ENCODE measurements at regions not wholly inside any gene's neighbourhood (a gene's known extent, or its start where the extent isn't known, plus 50 kb on each side); places are given as distances from the start of the nearest gene placed in this dataset.

DNA sequence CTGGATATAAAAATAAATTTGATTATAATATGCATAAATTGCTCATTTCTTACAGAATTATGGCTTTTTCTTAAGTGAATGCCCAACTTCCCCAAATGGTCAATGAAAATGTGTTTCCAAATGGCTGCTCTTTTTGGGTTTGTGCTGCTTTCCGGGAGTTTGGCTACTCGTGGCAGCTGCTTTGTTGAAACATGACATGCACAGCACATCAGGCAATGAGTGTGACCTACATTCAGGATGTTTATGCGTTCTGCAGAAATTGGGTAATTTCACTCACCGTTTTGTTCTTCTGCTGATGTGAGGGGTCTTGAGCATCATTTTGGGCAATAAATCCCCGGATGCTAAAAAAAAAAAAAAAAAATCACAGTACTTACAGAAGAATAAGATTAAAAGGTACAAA lies 825.0 kb upstream of the KLHL29 start:
- H3K4me3 ChIP-seq, result no peak overlapping the region
- no peak overlapping the region for H3K9ac ChIP-seq
- H3K9me3 ChIP-seq, result no peaks in the 10 kb centered on the region
- no peak overlapping the region for H3K27ac ChIP-seq
- no peak for TF ChIP-seq Cebpa-rat (IDR thresholded peaks at IDR 0.05)
- no peaks in the 10 kb centered on the region for H3K4me1 ChIP-seq
- no peaks in the 10 kb centered on the region for H3K27me3 ChIP-seq
- no peaks in the 10 kb centered on the region for H3K36me3 ChIP-seq
- H4K20me1 ChIP-seq, result no peaks in the 10 kb centered on the region
- H3K4me2 ChIP-seq, result no peak overlapping the region

DNA sequence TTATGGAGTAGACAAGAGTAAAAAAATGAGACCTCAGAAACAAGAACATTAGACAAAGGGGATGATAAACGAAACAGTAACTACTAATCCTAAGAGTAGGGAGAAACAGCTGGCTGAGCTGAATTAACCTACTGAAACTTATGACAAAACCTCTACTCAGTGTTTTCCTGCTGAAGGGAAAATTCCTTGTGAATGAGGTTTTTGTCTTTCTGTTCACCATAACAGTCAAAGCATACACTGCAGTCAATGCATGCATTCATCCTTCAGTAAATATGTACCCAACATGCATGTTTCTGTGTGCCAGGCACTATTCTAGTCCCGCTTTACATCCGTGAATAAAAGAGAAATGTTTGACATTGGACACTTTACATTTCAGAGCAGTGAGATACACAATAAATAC lies 805.6 kb upstream of the KLHL29 start:
- H3K4me2 ChIP-seq, result no peak overlapping the region
- H3K4me3 ChIP-seq, result no peak overlapping the region
- peaks cover 31% of the 10 kb centered on the region for H3K9me3 ChIP-seq
- no peak overlapping the region for H3K27ac ChIP-seq
- H3K27me3 ChIP-seq, result no peaks in the 10 kb centered on the region
- no peaks in the 10 kb centered on the region for H3K4me1 ChIP-seq
- no peaks in the 10 kb centered on the region for H3K36me3 ChIP-seq
- TF ChIP-seq Cebpa-rat (IDR thresholded peaks at IDR 0.05), result no peak
- no peaks in the 10 kb centered on the region for H4K20me1 ChIP-seq
- H3K9ac ChIP-seq, result no peak overlapping the region

DNA sequence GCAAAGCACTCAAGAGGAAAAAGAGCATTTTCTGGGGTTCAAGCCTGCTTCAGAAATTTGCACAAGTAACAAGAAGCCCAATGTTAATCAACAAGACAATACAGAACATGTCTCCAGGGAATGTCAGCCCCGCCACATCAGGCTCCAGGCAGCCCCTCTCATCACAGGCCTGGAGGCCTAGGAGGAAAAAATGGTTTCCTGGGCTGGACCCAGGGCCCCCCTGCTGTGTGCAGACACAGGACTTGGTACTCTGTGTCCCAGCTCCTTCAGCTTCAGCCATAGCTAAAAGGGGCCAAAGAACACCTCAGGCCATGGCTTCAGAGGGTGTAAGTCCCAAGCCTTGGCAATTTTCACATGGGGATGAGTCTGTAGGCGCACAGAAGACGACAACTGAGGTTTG lies 802.9 kb upstream of the KLHL29 start:
- Histone ChIP-seq H3K9ac (no peak overlapping the region), H3K27me3 (no peaks in the 10 kb centered on the region), H3K27ac (no peak overlapping the region), H3K36me3 (no peaks in the 10 kb centered on the region), H3K9me3 (peaks cover 31% of the 10 kb centered on the region), H3K4me1 (no peaks in the 10 kb centered on the region), H3K4me3 (no peak overlapping the region; the same call in 1 of the 2 replicates), H3K4me2 (no peak overlapping the region), H4K20me1 (no peaks in the 10 kb centered on the region)
- TF ChIP-seq Cebpa-rat (IDR thresholded peaks at IDR 0.05), result no peak

DNA sequence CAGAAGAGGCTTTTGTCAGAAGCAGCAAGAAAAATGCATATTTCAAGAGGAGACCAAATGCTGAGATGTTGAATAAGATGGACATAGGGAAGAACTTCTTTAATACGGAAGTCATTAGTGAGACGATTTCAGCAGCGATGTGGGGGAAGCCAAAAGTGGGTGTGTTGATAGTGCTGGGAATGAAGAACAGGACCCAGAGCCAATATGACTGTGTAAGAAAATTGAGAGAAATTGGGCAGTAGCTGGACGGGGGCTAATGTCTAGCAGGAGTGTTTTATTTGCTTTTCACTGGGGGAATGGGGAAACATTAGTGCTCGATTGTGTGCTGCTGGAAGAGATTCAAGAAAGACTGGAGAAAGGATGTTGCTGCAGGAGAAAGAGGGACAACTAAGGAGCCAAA lies 788.7 kb upstream of the KLHL29 start:
- Histone ChIP-seq H3K4me3 (no peak overlapping the region), H4K20me1 (no peaks in the 10 kb centered on the region), H3K9ac (no peak overlapping the region), H3K4me2 (no peak overlapping the region), H3K27ac (no peak overlapping the region), H3K4me1 (no peaks in the 10 kb centered on the region), H3K9me3 (peaks cover 9% of the 10 kb centered on the region; the same call in 1 of the 2 replicates), H3K27me3 (no peaks in the 10 kb centered on the region), H3K36me3 (no peaks in the 10 kb centered on the region)
- no peak for TF ChIP-seq Cebpa-rat (IDR thresholded peaks at IDR 0.05)

DNA sequence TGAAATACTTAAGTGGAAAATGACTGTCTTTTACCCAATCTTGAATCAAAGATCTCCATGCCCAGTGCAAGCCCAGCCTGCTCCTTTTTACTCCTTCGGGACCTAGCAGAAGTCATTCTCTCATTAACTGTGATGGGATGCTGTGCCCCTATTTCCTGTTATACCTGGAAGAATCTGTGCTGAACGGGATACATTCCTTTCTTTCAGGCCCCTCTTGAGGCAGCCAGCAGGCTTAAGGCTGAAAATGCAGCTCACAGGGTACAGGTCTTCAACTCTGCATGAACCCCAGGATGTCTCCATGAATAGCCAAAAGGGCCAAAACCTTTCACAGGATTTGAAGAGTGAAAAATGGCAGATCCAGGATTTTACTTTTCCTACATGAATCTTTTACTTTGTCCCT lies 784.8 kb upstream of the KLHL29 start:
- H4K20me1 ChIP-seq, result no peaks in the 10 kb centered on the region
- no peak overlapping the region for H3K9ac ChIP-seq
- H3K27me3 ChIP-seq, result no peaks in the 10 kb centered on the region
- no peak overlapping the region for H3K4me3 ChIP-seq
- no peak overlapping the region for H3K27ac ChIP-seq
- no peaks in the 10 kb centered on the region for H3K36me3 ChIP-seq
- no peak for TF ChIP-seq Cebpa-rat (IDR thresholded peaks at IDR 0.05)
- no peak overlapping the region for H3K4me2 ChIP-seq
- no peaks in the 10 kb centered on the region for H3K4me1 ChIP-seq
- no peaks in the 10 kb centered on the region for H3K9me3 ChIP-seq

DNA sequence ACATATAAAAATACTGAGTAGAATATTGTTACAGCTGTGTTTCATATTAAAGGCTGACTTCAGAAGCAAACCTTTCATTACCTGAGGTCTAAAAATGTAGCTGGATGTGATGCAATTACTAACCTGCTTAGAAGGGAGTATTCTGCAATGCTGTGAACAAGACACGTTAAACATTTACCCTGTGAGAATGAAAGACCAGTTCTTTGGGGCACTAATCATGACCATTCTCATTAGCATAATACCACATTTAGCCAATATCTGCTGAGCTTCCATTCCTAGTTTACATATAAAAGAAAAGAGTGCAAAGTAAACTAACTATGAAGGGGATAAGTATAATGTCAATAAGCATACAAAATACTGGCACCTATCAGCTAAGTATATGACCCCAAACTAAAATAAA lies 784.0 kb upstream of the KLHL29 start:
- Histone ChIP-seq H4K20me1 (no peaks in the 10 kb centered on the region), H3K9ac (no peak overlapping the region), H3K4me3 (no peak overlapping the region), H3K27me3 (no peaks in the 10 kb centered on the region), H3K4me1 (no peaks in the 10 kb centered on the region), H3K27ac (no peak overlapping the region), H3K4me2 (no peak overlapping the region), H3K36me3 (no peaks in the 10 kb centered on the region), H3K9me3 (no peaks in the 10 kb centered on the region)
- no peak for TF ChIP-seq Cebpa-rat (IDR thresholded peaks at IDR 0.05)

DNA sequence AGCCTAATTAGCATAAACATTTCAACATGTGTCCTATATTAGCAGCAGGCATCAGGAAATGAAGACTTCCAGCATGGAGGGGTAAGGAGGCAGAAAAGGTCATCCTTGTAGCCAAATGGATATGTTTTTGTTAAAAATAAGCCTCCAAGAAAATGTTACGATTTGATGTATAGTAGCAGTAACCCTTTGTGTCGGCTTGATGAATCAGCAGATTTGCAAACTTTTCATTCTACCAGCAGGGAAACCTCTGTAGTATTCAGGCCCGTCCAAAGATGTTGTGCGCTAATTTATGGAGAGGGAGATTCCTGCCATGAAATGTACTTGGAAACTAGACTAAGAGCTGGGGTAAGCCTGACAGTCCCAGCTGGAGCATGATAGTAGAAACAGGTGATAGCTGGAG lies 780.8 kb upstream of the KLHL29 start:
- H3K4me1 ChIP-seq, result no peaks in the 10 kb centered on the region
- H4K20me1 ChIP-seq, result no peaks in the 10 kb centered on the region

DNA sequence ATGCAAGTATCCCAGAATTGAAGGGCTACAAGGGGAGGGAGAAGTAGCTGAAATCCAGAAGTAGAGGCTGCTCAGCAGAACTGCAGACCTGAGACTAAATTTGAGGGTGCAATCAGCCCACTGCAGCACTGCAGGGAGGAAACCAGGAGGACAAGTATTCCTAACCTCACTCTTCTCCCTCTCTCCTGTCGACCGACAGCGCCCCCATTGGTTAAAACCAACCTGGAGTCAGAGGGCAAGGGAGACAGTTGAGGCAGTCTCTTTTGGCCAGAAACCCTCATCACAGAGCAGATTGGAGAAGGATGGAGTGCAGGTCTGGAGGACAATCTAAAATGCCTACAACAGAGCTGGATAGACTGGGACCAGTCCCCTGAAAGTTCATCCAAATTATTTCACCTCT lies 768.9 kb upstream of the KLHL29 start:
- Histone ChIP-seq H3K27ac (no peak overlapping the region), H3K4me1 (no peaks in the 10 kb centered on the region), H3K9ac (no peak overlapping the region), H3K27me3 (no peaks in the 10 kb centered on the region), H3K9me3 (no peaks in the 10 kb centered on the region), H3K4me3 (no peak overlapping the region), H3K4me2 (no peak overlapping the region), H4K20me1 (no peaks in the 10 kb centered on the region), H3K36me3 (no peaks in the 10 kb centered on the region)
- TF ChIP-seq Cebpa-rat (IDR thresholded peaks at IDR 0.05), result no peak

More for the DNA sequence above, 780.8 kb upstream of the KLHL29 start:
- no peak overlapping the region for H3K4me3 ChIP-seq
- no peaks in the 10 kb centered on the region for H3K27me3 ChIP-seq
- no peak overlapping the region for H3K9ac ChIP-seq
- H3K4me2 ChIP-seq, result no peak overlapping the region
- no peaks in the 10 kb centered on the region for H3K36me3 ChIP-seq
- no peak for TF ChIP-seq Cebpa-rat (IDR thresholded peaks at IDR 0.05)
- no peak overlapping the region for H3K27ac ChIP-seq
- H3K9me3 ChIP-seq, result no peaks in the 10 kb centered on the region

DNA sequence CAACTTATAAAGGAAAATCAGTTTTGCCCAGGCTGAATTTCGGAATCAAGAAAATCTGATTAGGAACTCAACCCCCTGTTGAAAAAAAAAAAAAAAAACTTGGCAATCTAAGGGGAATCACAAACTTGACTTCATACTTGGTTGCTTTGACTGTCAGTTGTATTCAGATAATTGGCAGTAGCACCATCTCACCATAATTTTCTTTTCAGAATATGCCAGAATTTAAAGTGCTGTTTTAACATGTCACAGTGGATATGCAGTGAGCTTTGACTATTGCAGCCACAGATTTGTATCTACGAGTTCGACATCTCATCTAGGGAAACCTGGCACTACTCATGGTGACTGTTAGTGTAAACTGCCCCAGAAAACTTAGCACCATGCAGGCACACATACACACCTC lies 761.4 kb upstream of the KLHL29 start:
- H3K27ac ChIP-seq, result no peak overlapping the region
- no peaks in the 10 kb centered on the region for H4K20me1 ChIP-seq
- no peak for TF ChIP-seq Cebpa-rat (IDR thresholded peaks at IDR 0.05)
- H3K4me3 ChIP-seq, result no peak overlapping the region
- H3K9ac ChIP-seq, result no peak overlapping the region
- no peak overlapping the region for H3K4me2 ChIP-seq
- H3K36me3 ChIP-seq, result no peaks in the 10 kb centered on the region
- H3K27me3 ChIP-seq, result no peaks in the 10 kb centered on the region
- no peaks in the 10 kb centered on the region for H3K9me3 ChIP-seq
- no peaks in the 10 kb centered on the region for H3K4me1 ChIP-seq

DNA sequence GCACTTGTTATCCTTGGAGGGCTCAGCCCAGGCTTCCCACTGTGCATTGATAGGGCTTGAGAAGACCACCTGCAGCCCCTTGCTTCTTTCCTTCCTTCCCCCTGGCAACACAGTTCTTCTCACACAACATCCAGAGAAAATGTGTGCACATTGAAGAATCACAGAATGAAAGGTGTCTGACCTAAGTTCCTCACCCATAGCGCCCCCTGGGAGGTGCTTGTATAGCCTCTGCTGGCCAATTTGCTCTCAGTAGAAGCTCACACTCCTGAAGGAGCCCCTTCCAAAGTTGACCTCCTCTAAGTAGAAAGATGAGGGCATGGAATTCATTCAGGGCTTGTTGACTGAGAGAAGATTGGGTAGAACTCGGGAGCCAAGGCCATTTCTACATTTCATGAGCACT lies 758.4 kb upstream of the KLHL29 start:
- no peaks in the 10 kb centered on the region for H3K36me3 ChIP-seq
- H3K4me1 ChIP-seq, result no peaks in the 10 kb centered on the region
- no peak overlapping the region for H3K27ac ChIP-seq
- H3K9me3 ChIP-seq, result no peaks in the 10 kb centered on the region
- no peaks in the 10 kb centered on the region for H3K27me3 ChIP-seq
- H3K4me2 ChIP-seq, result no peak overlapping the region
- H4K20me1 ChIP-seq, result no peaks in the 10 kb centered on the region
- TF ChIP-seq Cebpa-rat (IDR thresholded peaks at IDR 0.05), result no peak
- H3K4me3 ChIP-seq, result no peak overlapping the region
- no peak overlapping the region for H3K9ac ChIP-seq

DNA sequence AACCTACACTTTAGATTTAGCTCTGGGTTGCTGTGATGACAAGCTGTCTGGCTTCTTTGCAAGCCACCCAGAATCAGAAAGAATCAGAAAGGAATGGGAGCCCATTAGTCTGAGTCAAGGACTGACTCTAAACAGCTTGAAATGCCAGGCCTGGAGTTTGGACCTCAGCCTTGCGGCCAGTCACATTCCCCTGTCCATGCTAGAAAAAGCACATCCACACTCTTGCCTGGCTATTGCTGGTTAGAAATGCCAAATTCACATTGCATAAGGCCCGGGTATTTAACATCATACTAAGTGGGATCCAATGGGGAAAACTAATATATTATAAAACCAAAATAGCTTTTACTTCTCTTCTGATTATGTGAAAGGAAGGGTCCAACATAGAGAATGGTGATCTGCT lies 756.8 kb upstream of the KLHL29 start:
- H3K4me3 ChIP-seq, result no peak overlapping the region
- no peak overlapping the region for H3K27ac ChIP-seq
- H3K9ac ChIP-seq, result no peak overlapping the region
- H3K36me3 ChIP-seq, result no peaks in the 10 kb centered on the region
- H3K4me2 ChIP-seq, result no peak overlapping the region
- no peaks in the 10 kb centered on the region for H3K27me3 ChIP-seq
- no peaks in the 10 kb centered on the region for H3K4me1 ChIP-seq
- H3K9me3 ChIP-seq, result no peaks in the 10 kb centered on the region
- no peaks in the 10 kb centered on the region for H4K20me1 ChIP-seq
- TF ChIP-seq Cebpa-rat (IDR thresholded peaks at IDR 0.05), result no peak

Data from BLaER1 (cell line).